Activated CD4-positive, alpha-beta T cell treated with anti-CD3 and anti-CD28 coated beads, Interleukin-2, amount 50 U/mL, for 16 hours (primary cell): ENCODE measurements at regions not wholly inside any gene's neighbourhood (a gene's known extent, or its start where the extent isn't known, plus 50 kb on each side); places are given as distances from the start of the nearest gene placed in this dataset.

Experiments used
- DNase-seq: peaks from one replicate; pipeline ENCODE4 v3.0.0-alpha.2; 2020

DNA sequence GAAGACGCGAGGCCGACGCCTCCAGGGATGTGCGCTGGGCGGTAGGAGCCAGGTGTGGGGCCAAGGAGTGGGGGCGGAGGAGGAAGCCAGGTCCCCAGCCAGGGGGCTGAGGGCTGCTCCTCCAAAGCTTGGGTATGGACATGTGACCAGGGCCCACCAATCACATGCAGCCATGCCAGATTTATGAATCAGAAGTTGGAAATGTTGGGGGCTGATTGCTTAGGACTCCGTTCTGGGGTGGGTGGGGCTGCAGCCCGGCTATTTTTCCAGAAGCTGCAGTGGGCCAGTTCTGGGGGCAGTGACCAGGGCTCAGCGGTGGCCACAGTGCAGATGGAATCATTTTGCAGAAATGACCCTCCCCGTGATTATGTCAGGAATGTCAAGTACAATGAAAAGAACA, 96.0 kb downstream of the CEBPB start:
- peak; percentile 64 for DNase-seq

DNA sequence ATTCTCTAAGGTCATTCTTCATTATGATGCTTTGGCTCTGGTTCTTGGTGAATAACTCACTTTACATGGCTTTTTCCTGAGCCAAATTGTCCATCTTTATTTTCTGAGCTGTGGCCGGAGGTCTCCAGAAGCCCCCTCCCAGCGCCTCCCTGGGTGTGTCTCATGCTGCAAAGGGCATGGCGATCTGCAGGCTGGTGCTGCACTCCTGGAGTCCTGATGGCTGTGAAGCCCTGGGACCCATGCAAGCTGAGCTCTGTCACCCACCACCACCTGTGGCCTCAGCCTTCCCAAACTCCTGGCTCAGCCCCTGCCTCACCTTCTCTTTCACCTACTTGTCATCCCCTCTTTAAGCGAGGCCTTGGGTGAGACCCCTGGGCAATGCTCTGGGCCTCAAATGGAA, 96.9 kb downstream of the CEBPB start:
- no peak for DNase-seq

DNA sequence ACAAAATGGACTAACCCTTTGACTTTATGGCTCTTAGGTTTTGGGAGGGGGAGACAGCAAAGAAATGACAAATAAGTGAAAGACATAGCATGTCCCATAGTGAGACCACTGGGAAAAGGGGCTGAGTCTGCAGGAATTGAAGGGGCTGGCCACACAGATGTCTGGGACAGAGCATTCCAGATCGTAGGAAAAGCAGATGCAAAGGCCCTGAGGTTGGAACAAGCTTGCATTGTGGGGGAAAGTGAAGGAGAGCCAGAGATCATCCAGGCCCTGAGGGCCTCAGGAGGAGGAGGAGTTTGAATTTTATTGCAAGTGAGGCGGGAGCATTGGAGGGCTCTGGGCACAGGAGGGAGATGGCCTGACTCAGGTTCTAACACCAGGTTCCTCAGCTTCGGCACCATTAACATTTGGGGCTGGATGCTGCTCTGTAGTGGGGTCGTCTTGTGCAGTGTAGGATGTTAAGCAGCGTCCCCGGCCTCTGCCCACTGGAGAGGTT, 97.5 kb downstream of the CEBPB start:
- no peak for DNase-seq

DNA sequence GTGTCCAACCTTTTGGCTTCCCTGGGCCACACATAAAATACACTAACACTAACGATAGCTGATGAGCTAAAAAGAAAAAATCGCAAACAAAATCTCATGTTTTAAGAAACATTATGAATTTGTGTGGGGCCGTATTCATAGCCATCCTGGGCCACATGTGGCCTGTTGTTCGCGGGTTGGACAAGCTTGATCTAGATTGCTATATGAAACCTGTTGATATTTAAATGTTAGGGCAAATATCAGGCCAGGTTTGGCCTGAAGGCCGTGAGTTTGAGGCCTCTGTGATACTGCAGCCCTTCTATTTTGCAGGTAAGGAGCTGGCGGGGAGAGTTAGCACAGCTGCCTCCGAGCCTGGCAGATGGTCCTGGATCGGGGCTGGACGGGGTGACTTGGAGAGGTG, 99.0 kb downstream of the CEBPB start:
- DNase-seq = no peak

DNA sequence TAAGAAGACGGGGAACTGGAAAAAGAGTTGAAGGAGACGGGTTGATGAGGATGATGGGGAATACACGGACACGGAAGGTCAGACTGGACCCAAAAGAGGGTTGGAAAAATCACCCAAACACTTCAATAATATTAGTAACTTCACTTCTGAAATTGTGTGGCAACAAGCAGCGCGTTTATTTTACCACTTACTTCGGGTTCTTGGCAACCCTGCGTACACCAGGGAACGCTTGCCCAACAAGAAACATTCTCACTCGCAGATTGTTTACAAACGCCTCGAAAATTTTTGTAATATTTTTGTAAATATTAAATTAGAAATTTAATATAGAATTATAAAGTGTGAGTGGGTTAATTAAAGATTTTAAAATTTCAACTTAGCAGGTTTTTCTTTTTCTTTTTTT, 99.5 kb downstream of the CEBPB start:
- no peak for DNase-seq

DNA sequence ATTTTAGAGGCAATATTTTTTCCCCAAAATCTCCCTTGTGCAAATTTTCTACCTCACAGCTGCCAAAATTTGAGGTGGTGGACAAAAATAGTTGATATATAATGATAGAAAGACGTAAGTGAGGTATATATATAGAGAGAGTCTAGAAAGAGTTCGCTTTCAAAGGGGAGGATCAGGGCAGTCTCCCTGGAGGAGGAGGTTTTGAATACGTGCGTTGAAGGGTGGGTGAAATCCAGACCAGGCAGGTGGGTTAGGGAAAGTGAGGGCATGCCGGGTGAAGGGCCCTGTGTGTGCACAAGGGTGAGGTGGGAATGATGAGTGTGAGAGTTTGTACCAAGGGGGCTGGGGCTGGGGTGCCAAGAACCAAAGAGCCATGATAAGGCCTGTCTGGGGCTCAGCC, 100.2 kb downstream of the CEBPB start:
- no peak for DNase-seq

DNA sequence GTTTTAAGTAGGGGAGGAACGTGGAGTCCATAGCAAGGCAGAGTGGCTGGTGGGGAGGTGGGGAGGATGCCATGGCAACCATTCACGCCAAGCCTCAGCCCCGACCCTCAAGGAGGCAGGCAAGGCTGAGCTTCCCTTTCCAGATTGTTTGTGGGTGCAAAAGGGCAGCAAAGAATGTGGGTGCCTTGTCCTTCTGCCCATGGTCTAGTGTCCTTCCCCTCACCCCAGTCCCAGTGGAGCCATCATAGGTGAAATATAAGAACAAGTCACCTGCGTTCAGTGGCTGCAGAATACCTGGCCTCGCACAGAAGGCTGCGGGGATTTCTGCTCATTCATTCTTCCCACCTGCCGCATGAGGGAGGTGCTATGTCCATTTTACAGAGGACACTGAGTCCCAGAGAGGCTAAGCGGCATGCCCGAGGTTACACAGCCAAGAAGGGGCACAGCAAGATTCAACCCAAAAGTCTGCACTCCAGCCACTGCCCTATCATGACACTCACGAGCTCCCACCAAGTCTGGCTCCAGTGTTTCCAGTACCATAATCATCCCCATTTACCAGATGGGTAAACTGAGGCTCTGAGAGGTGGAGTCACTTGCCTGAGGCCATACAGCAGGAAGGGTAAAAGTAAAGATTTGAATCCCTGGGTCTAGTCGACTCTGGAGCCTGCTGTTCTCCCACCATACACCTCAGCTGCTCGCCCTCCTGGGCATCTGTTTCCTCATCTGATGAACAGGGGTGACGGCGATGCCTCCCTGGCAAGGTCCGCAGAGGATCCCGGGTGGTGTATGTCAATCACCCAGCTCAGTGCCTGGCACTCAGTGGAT, 100.8 kb downstream of the CEBPB start:
- DNase-seq = no peak

DNA sequence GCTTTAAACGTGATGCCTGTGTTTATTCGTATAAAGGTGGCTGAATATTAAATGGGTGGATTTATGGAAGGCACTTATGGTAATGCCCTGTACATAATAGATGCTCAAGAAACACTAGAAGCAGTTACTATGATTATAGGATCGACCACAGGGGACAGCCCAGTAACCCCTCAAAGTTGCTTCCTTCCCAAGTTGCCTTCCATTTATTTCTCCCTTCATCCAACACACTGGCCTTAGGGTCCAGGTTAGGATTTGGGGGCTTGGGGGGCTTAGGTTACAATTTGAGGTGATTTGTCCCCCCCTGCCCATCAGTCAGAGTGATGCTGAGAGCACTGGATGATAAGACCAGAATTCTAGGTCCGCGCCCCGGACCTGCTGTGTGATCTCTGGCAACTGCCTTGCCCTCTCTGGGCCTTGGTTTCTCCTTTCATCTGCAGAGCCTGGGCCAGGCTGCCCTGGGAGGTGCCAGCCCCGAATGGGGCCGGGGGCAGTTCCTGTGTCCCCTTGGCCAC, 101.5 kb downstream of the CEBPB start:
- DNase-seq = no peak

DNA sequence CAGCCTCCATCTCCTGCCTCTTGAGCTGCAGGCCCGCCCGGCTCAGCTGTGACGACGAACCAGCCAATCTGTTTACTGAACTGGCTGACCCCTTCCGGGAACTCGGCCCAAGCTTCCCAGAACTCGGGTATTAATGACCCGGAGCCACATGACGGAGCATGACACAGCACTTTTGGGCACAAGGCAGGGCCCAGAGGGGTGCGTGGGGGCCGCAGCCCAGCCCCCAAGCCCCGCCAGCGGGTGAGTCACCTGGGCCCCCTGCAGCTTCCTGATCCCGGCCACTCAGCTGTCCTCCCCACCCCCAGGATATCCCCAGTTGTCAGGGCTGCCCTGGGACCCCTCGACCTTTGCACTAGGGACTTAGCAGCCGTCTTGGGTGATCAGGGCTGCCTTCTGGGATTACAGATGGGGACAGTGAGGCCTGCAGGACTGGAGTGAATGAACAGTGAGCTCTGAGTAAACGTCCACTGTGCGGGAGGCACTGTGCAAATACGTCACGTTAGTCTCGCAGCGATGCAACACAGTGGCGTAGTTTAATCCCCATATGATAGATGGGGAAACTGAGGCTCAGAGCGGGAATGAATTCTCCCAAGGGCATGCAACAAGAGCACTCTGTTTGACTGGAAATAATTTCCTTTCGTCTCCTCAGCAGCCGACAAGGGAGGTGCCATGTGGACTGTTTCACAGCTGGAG, 102.1 kb downstream of the CEBPB start:
- peak; percentile 85 for DNase-seq

DNA sequence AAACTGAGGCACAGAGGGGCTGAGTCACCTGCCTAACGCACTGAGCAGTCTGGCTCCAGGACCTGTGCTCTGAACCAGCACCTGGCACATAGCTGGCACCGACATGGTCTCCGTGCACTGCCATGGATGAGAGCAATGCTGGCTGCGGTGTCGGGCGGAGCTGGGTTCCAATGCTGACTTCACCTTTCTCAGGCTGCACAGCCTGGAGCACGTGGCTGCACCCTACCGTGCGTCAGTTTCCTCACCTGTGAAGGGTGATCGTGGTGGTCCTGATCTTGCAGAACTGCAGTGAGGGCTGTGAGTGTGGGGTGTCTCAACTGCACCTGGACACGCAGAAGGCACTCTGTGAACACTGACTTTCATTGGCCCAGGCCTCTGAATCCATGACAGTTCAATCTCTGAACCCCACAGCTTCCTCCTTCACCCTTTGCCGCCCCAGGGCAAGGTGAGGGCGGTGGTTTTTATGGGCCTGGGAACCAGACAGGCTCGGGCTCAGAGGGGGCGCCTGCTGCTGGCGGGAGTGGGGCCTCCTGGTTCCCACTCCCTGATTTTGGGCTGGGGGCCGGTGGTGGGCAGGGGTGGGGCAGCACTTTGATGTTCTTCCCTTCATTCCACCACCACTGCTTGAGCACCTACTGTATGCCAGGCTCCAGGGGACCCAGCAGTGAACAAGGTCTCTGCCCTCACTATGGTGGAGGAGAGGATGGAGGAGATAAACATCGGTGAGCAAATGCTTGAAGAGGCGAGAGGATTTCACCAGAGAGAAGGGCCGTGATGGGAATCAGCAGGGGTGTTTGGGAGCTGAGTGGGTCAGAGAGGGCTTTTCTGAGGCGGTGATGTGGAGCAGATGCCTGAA, 102.9 kb downstream of the CEBPB start:
- DNase-seq = no peak

DNA sequence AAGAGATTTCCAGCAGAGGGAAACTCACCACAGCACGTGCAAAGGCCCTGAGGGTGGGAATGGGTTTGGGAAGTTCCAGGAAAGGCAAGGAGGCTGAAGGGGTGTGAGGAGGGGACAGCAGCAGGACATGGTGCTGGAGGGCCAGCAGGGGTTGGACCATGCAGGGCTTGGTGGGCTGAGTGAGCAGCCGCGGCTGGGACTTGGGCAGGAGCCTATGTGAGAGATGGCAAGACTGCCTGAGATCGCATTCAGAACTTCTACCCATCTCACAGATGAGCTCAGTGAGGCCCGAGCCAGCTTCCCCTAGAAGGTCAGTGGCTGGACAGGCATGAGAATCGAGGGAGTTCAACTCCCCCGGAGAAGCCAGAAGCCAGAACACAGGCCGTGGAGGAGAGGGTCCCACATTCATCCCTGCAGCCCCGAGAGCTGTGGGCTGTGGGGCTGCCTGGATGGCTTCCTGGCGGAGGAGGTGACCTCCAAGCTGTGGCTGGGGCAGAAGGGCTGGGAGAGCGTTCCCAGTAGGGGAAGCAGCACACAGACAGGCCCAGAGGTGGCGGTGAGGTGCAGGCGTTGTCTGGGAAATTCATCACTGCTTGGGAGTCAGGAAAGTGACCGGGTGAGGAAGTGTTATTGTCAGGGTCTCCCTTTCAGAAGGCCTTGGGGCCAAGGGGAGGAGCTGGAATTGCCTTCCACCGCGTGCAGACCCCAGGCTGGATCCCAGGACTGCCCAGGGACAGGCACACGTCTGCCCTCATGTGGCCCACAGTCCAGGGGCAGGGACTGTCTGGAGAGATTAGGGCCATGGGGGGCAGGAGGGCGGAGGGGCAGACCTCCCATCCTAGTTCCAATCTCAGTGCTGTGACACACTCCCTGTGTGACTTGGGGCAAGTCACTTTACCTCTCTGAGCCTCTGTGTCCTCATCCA, 103.8 kb downstream of the CEBPB start:
- no peak for DNase-seq

DNA sequence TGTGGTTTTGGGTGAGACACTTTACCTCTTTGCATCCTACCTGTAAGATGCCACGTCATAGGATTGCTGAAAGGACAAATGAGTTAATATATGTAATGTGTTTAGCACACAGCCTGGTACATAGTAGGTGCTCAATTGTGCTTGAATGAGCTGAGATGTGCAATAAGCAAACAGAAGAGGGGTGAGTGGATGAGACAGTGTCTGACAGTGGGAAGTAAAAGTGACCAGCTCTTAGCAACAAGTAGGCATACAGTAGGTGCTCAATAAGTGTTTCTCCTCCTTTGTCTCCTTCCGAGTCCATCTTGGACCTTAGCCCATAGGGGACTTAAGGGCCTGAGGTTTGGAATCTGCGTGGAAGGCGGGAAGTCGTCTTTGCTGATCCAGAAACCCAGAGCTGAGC, 104.7 kb downstream of the CEBPB start:
- DNase-seq = no peak

DNA sequence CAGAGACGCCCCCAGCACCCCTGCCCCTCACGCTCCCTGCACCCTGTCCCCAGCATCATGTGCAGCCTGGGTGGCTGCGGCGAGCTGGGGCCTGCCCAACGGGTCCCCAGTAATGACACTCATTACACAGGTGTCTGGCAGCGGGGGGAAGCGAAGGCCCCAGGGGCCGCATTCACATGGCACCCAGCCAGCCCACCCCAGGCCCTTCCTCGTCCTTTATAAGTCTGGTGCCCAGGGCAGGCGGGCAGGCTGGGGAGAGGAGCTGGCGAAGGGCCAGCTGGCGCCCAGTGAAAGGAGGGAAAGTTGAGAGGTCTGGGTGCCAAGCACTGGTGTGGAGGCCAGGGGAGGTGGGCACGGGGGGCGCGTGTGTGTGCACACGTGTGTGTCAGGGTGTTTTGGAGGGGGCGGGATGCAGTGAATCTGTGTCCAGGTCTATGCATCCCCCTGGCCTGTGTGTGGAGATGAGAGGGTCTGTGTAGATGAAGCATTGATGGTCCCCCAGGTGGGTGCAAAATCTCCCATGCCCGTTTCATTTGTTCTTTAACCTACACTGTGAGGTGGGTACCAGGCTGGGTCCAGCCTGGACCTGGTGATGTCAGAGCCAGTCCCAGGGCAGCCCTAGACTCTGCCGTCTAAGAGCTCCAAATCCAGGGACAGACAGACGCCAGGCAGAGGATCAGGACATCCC, 105.3 kb downstream of the CEBPB start:
- no peak for DNase-seq

DNA sequence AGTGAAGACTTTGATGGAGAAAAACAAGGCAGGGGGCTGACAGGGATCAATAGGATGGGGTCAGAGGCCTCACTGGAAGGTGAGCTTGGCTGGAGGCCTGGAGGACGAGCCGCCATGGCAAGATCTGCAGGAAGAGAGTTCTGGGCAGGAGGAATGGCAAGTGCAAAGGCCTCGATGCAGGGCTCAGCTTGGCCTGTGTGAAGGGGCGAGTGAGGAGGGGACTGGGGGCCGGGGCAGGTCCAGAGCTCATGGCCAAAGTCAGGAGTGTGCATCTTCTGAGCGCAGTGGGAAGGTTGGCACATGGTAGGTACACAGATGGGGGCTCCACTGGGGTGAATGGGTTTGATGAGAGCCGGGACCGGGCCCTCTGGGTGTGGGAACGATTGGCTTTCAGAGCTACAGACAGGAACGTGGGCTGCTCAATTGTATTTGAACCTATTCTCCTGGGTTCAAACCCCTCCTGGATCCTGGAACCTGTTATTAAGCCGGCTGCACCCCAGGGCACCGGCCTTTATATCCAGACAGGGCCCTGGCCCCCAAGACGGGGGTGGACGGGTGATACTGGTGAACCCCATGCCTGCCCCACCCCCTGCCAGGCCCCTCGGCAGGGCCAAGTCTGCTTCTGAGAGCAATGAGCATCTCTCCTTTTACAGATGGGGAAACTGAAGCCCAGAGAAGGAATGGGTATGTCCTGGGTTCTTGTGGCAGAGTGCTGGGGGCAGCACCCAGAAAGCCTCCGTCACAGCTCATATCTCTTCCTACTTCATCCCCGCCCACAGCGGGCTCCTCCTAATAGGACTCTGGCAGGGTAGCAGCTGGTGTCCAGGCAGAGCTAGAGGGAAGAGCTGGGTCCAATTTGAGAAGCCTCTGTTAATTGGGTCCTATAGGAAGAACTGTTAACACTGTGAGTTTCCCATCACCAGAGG, 106.1 kb downstream of the CEBPB start:
- no peak for DNase-seq

DNA sequence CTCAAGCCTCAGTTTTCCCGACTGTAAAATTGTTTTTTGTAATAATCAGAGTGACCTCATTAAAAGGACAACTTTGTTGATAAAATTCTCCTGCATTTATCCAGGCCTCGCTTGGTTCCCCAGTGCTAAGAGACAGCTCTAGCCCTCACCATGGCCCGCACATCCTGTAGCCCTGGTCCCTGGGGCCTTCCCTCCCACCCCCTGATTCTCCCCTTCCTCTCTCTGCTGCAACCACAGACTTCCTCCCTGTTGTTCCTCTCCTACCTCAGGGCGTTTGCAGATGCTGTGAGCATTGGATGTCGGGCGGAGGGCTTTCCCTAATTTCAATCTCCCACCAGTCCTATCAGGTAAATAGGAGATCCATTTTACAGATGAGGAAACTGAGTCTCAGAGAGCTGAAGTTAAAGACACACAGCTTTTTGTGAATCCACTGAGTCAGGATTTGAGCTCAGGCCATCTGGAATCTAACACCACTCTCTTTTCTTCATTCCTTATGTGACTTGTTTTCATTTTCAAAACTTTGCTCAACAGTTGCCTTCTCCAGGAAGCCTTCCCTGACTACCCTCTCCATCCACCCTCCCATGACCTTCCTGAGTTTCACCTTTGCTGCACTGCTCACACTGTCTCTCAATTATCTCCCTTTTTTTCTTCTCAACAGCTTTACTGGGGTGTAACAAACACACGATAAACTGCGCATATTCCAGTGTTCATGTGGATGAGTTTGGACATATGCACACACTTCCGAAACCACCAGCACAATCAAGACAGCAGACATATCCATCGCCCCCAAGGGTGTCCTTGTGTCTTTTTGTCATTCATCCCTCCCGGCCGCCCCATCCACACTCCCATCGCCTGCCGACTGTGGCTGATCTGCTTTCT, 107.1 kb downstream of the CEBPB start:
- peak; percentile 26 for DNase-seq

DNA sequence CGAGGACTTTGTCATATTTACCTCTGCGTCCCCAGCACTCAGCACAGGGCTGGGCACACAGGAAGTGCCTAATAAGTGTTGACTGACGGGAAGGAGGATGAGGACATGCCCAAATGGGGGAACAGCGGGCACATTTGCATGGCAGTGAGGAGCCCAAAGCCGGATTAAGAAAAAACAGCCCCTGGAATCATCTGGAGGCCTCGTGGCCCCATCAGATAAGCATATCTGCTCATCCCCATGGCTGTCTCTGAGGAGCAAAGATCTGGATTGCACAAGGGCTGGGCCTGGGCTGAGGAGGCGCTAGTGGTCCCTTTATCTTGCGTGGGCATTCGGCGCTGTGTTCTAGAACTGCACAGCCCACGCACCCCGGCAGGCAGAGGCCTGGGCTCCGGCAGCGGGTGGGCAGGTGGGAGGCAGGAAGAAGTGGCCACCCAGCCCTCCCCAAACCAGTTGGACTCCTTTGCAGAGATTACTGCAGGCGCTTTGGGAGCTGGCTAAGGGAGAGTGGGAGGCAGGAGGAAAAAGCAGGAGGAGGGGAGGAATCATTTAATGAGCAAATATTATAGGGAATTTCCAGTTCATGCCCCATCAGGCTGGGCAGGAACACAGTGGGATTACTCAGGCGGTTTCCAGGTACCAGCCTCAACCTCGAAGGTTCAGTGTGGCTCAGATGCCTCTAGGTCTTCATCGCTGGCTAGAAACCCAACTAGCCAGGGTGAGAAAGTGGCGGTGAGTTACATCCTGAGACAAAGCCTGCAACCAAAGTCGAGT, 108.1 kb downstream of the CEBPB start:
- no peak for DNase-seq

DNA sequence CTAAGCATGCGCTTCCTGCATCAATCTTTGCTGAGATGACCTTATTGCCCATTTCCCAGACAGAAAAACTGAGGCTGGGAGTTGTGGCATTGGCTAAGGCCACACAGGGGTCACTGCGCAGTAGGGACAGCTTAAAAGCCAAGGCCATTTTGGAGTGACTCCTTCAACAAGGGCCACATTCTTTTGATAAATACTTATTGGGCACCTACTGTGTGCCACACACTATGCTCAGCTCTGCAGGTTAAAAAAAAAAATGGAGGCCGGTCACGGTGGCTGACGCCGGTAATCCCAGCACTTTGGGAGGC, 108.6 kb downstream of the CEBPB start:
- DNase-seq = no peak

DNA sequence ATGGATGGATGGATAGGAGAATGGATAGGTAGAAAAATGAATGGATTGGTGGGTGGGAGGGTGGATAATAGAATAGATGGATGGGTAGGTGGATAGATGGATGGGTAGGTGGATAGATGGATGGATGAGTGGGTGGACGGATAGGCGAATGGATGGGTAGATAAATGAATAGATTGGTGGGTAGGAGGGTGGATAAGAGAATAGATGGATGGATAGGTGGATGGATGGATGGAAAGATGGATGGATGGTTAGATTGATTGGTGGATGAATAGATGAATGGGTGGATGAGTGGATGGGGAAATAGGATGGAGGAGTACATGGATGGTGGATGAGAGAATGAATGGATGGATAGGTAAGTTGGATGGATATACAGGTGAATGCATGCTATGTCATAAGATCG, 110.5 kb downstream of the CEBPB start:
- DNase-seq = no peak

DNA sequence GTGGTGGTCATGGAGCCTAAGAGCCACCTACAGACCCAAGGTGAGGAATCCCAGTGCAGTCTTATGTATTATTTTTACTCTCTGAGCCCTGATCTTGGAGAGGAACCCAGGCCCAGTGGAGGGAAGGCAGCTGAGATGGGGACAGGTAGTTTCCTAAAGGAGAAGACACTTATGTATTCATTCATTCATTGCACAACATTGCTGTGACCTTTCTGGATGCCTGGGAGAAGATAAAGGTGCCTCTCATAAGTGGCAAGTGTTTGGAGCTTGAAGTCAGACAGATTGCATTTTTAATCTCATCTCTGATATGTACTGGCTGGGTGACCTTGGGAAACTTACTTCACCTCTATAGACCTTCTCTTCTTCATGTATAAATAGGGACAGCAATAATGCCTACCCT, 111.1 kb downstream of the CEBPB start:
- DNase-seq = no peak
